ENCODE measurements at regions not wholly inside any gene's neighbourhood (a gene's known extent, or its start where the extent isn't known, plus 50 kb on each side); places are given as distances from the start of the nearest gene placed in this dataset.

- H3K36me3 ChIP-seq (ENCODE audit: control insufficient read depth, insufficient read depth, low read length): no peaks in the 10 kb centered on the region
- H2AFZ ChIP-seq (ENCODE audit: low read length): no peak overlapping the region
- DNase-seq (ENCODE audit: low read depth in 2 of 2): no peak
- H3K9ac ChIP-seq (ENCODE audit: insufficient read depth, low read length): no peak overlapping the region
- H4K20me1 ChIP-seq (ENCODE audit: control insufficient read depth, extremely low read depth, insufficient read depth, low read length): no peaks in the 10 kb centered on the region
- no peaks in the 10 kb centered on the region for H3K79me2 ChIP-seq (ENCODE audit: control insufficient read depth, insufficient read depth, low read length)
- H3K4me3 ChIP-seq (replicated peaks in 1 of 4; ENCODE audit: control extremely low read depth in 1 of 4, insufficient read depth in 1 of 4, low read depth in 3 of 4, low read length in 4 of 4): no peak overlapping the region
- H3K27ac ChIP-seq (ENCODE audit: insufficient read depth, low read length): no peak overlapping the region
- no peaks in the 10 kb centered on the region for H3K9me3 ChIP-seq (ENCODE audit: control insufficient read depth, insufficient read depth, low read depth, low read length)
- no peak for TF ChIP-seq EZH2 (IDR thresholded peaks at IDR 0.05; ENCODE audit: low read length, missing control alignments)
- no peak for TF ChIP-seq CTCF (conservative IDR thresholded peaks at IDR 0.05 in 1 of 2, IDR thresholded peaks at IDR 0.05 in 1 of 2; ENCODE audit: low read depth in 1 of 2, low read length in 2 of 2)
- no peak overlapping the region for H3K4me2 ChIP-seq (ENCODE audit: extremely low read depth, insufficient read depth, low read length)
- peaks cover 3% of the 10 kb centered on the region for H3K4me1 ChIP-seq (ENCODE audit: control insufficient read depth, extremely low read depth, insufficient read depth, low read length)
- no peaks in the 10 kb centered on the region for H3K27me3 ChIP-seq (ENCODE audit: control insufficient read depth, insufficient read depth, low read length)
Observed at GRCh38 chr4:124899997-124900396, 187.5 kb upstream of the ANKRD50 start.

GRCh38 chr4:124890522-124890921, 178.0 kb upstream of the ANKRD50 start:
- no peak overlapping the region for H3K9ac ChIP-seq (ENCODE audit: insufficient read depth, low read length)
- H4K20me1 ChIP-seq (ENCODE audit: control insufficient read depth, extremely low read depth, insufficient read depth, low read length): no peaks in the 10 kb centered on the region
- no peaks in the 10 kb centered on the region for H3K4me1 ChIP-seq (ENCODE audit: control insufficient read depth, extremely low read depth, insufficient read depth, low read length)
- DNase-seq (ENCODE audit: low read depth in 2 of 2): peak; percentile 26 to 87
- H3K36me3 ChIP-seq (ENCODE audit: control insufficient read depth, insufficient read depth, low read length): no peaks in the 10 kb centered on the region
- no peaks in the 10 kb centered on the region for H3K79me2 ChIP-seq (ENCODE audit: control insufficient read depth, insufficient read depth, low read length)
- no peak overlapping the region for H3K4me3 ChIP-seq (replicated peaks in 1 of 4; ENCODE audit: control extremely low read depth in 1 of 4, insufficient read depth in 1 of 4, low read depth in 3 of 4, low read length in 4 of 4)
- H3K9me3 ChIP-seq (ENCODE audit: control insufficient read depth, insufficient read depth, low read depth, low read length): no peaks in the 10 kb centered on the region
- no peaks in the 10 kb centered on the region for H3K27me3 ChIP-seq (ENCODE audit: control insufficient read depth, insufficient read depth, low read length)
- H3K4me2 ChIP-seq (ENCODE audit: extremely low read depth, insufficient read depth, low read length): no peak overlapping the region
- no peak overlapping the region for H2AFZ ChIP-seq (ENCODE audit: low read length)
- TF ChIP-seq CTCF (conservative IDR thresholded peaks at IDR 0.05 in 1 of 2, IDR thresholded peaks at IDR 0.05 in 1 of 2; ENCODE audit: low read depth in 1 of 2, low read length in 2 of 2) (no peak), EZH2 (IDR thresholded peaks at IDR 0.05; ENCODE audit: low read length, missing control alignments) (no peak)
- no peak overlapping the region for H3K27ac ChIP-seq (ENCODE audit: insufficient read depth, low read length)

- Histone ChIP-seq H3K4me3 (replicated peaks in 1 of 4; ENCODE audit: control extremely low read depth in 1 of 4, insufficient read depth in 1 of 4, low read depth in 3 of 4, low read length in 4 of 4) (no peak overlapping the region), H3K27ac (ENCODE audit: insufficient read depth, low read length) (no peak overlapping the region), H3K27me3 (ENCODE audit: control insufficient read depth, insufficient read depth, low read length) (no peaks in the 10 kb centered on the region), H3K4me2 (ENCODE audit: extremely low read depth, insufficient read depth, low read length) (no peak overlapping the region), H3K4me1 (ENCODE audit: control insufficient read depth, extremely low read depth, insufficient read depth, low read length) (no peaks in the 10 kb centered on the region), H3K9me3 (ENCODE audit: control insufficient read depth, insufficient read depth, low read depth, low read length) (no peaks in the 10 kb centered on the region), H3K79me2 (ENCODE audit: control insufficient read depth, insufficient read depth, low read length) (no peaks in the 10 kb centered on the region), H3K9ac (ENCODE audit: insufficient read depth, low read length) (no peak overlapping the region), H3K36me3 (ENCODE audit: control insufficient read depth, insufficient read depth, low read length) (no peaks in the 10 kb centered on the region), H2AFZ (ENCODE audit: low read length) (no peak overlapping the region), H4K20me1 (ENCODE audit: control insufficient read depth, extremely low read depth, insufficient read depth, low read length) (no peaks in the 10 kb centered on the region)
- DNase-seq (ENCODE audit: low read depth in 2 of 2): no peak
- TF ChIP-seq EZH2 (IDR thresholded peaks at IDR 0.05; ENCODE audit: low read length, missing control alignments) (no peak), CTCF (conservative IDR thresholded peaks at IDR 0.05 in 1 of 2, IDR thresholded peaks at IDR 0.05 in 1 of 2; ENCODE audit: low read depth in 1 of 2, low read length in 2 of 2) (no peak)
Observed at GRCh38 chr4:124887739-124888138, 175.2 kb upstream of the ANKRD50 start.

All from fibroblast of lung (primary cell).